Keratinocyte (primary cell): ENCODE measurements at regions not wholly inside any gene's neighbourhood (a gene's known extent, or its start where the extent isn't known, plus 50 kb on each side); places are given as distances from the start of the nearest gene placed in this dataset.

Source experiments
- DNase-seq: peaks from one replicate; pipeline ENCODE4 v3.0.0-alpha.2; 2011; ENCODE audit warnings: low read depth, missing footprints, low spot score
- FAIRE-seq: peaks from 2 replicates; lab custom pipeline; 2011; peaks lifted over from hg19 to GRCh38; lab: Jason Lieb, UNC
- H2AFZ ChIP-seq: 2 replicates; pipeline ENCODE4 v1.6.0; 2012; ENCODE audit warnings: low read length, control low read depth, inconsistent platforms; ENCODE audit not compliant: control insufficient read depth
- H3K27ac ChIP-seq: 2 replicates; pipeline ENCODE4 v1.5.1; 2011; ENCODE audit warnings: low read length; ENCODE audit not compliant: control insufficient read depth, insufficient read depth
- H3K27me3 ChIP-seq: 3 replicates; pipeline ENCODE4 v1.6.0; 2011; ENCODE audit warnings: low read length; ENCODE audit not compliant: control insufficient read depth, insufficient read depth; ENCODE audit errors: extremely low read depth
- H3K36me3 ChIP-seq, 2 experiments: 2 replicates in 1 of 2; 3 replicates in 1 of 2; pipeline ENCODE4 v1.5.1; 2011; ENCODE audit warnings: low read length in 2 of 2, mild to moderate bottlenecking in 1 of 2; ENCODE audit not compliant: control insufficient read depth in 2 of 2, insufficient read depth in 2 of 2; ENCODE audit errors: extremely low read depth in 1 of 2
- H3K4me1 ChIP-seq: 3 replicates; pipeline ENCODE4 v1.5.1; 2011; ENCODE audit warnings: low read length; ENCODE audit not compliant: control insufficient read depth, insufficient read depth; ENCODE audit errors: extremely low read depth
- H3K4me2 ChIP-seq: 3 replicates; pipeline ENCODE4 v1.6.0; 2011; ENCODE audit warnings: low read depth, low read length; ENCODE audit not compliant: control insufficient read depth, insufficient read depth; ENCODE audit errors: extremely low read depth
- H3K4me3 ChIP-seq, 3 experiments: fragments of 200-600 bp in 1 of 3; sonication (generic) in 1 of 3; 2 replicates in 2 of 3; 3 replicates in 1 of 3; pipeline ENCODE4 v1.5.1; 2011 to 2016; ENCODE audit warnings: low read length in 3 of 3, mild to moderate bottlenecking in 3 of 3, control low read depth in 2 of 3, inconsistent platforms in 1 of 3, low read depth in 1 of 3, mixed read lengths in 1 of 3, mixed run types in 1 of 3, moderate library complexity in 1 of 3; ENCODE audit not compliant: control insufficient read depth in 2 of 3, insufficient read depth in 2 of 3; ENCODE audit errors: extremely low read depth in 1 of 3
- H3K79me2 ChIP-seq: 2 replicates; pipeline ENCODE4 v1.6.0; 2012; ENCODE audit warnings: low read length; ENCODE audit not compliant: control insufficient read depth, insufficient read depth
- H3K9ac ChIP-seq: 3 replicates; pipeline ENCODE4 v1.6.0; 2011; ENCODE audit warnings: low read length; ENCODE audit not compliant: control insufficient read depth, insufficient read depth; ENCODE audit errors: extremely low read depth
- H3K9me1 ChIP-seq: 3 replicates; pipeline ENCODE4 v1.6.0; 2011; ENCODE audit warnings: low read length; ENCODE audit not compliant: control insufficient read depth, insufficient read depth; ENCODE audit errors: extremely low read depth
- H3K9me3 ChIP-seq: 2 replicates; pipeline ENCODE4 v1.5.1; 2012; ENCODE audit warnings: low read depth, low read length; ENCODE audit not compliant: control insufficient read depth
- H4K20me1 ChIP-seq: 3 replicates; pipeline ENCODE4 v1.6.0; 2011; ENCODE audit warnings: low read length; ENCODE audit not compliant: control insufficient read depth, insufficient read depth; ENCODE audit errors: extremely low read depth
- CTCF ChIP-seq, 3 experiments: IDR thresholded peaks in 1 of 3; conservative IDR thresholded peaks in 1 of 3; optimal IDR thresholded peaks in 1 of 3; 2 replicates in 2 of 3; 3 replicates in 1 of 3; pipeline versions ENCODE3 to v1.5.1; 2011; ENCODE audit warnings: low read length in 3 of 3, mild to moderate bottlenecking in 3 of 3, moderate library complexity in 2 of 3, control low read depth in 1 of 3, inconsistent platforms in 1 of 3; ENCODE audit not compliant: insufficient read depth in 2 of 3; ENCODE audit errors: extremely low read depth in 1 of 3
- EZH2 ChIP-seq: IDR thresholded peaks from one replicate; pipeline ENCODE4 v1.6.1; 2012; ENCODE audit warnings: inconsistent platforms, mild to moderate bottlenecking, low read length, moderate library complexity
- dilution Hi-C: fragments of 300-500 bp; cut with MboI; formaldehyde crosslinking; loops from one replicate; pipeline ENCODE4 v1.7.0; 2020; ENCODE audit warnings: low sequenced_read_pairs; ENCODE audit not compliant: extremely low pct_ligation_motif_present

- Histone ChIP-seq H3K36me3 (peaks cover 3 to 5% of the 10 kb centered on the region in 2 experiments), H2AFZ (no peak overlapping the region), H3K4me3 (no peak overlapping the region), H3K9me3 (no peaks in the 10 kb centered on the region), H3K27ac (no peak overlapping the region), H3K4me2 (no peak overlapping the region), H3K9ac (no peak overlapping the region), H3K4me1 (peaks cover 12% of the 10 kb centered on the region), H3K79me2 (no peaks in the 10 kb centered on the region), H3K9me1 (no peaks in the 10 kb centered on the region), H3K27me3 (no peaks in the 10 kb centered on the region), H4K20me1 (no peaks in the 10 kb centered on the region)
- dilution Hi-C loops, result no loop called here
- DNase-seq (no peak), FAIRE-seq (no peak)
- TF ChIP-seq CTCF (optimal IDR thresholded peaks at IDR 0.05 in 1 of 3, IDR thresholded peaks at IDR 0.05 in 1 of 3, conservative IDR thresholded peaks at IDR 0.05 in 1 of 3; ENCODE audit: extremely low read depth in 1 of 3, insufficient read depth in 2 of 3, low read length in 3 of 3), result no peak
Measured at GRCh38 chr4:20622701-20623100, 77.6 kb upstream of the PACRGL start.

DNA sequence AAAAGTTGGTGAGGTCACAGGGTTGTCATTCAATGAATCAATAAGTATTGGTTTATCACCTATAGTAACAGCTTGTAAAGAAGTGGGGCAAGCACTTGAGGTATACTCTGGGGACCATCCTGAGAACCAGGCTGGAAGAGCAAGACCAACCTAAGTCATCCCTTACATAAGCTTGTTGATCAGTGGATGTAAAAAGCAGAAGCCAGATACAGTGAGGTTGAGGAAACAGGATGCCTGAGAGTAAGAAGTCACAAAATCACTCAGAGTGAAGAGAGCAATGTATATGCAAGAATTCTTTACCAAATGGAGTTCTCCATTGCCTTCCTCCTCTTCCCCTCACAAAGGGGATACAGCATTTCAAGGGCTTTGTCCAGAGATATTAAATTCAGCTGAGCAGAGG is 76.3 kb upstream of the PACRGL start:
- TF ChIP-seq EZH2 (no peak), CTCF (optimal IDR thresholded peaks at IDR 0.05 in 1 of 3, IDR thresholded peaks at IDR 0.05 in 1 of 3, conservative IDR thresholded peaks at IDR 0.05 in 1 of 3; ENCODE audit: extremely low read depth in 1 of 3, insufficient read depth in 2 of 3, low read length in 3 of 3) (no peak)
- dilution Hi-C loops, result no loop called here
- Histone ChIP-seq H3K9me3 (no peaks in the 10 kb centered on the region), H3K9me1 (no peaks in the 10 kb centered on the region), H3K27ac (no peak overlapping the region), H3K79me2 (no peaks in the 10 kb centered on the region), H3K9ac (no peak overlapping the region), H2AFZ (no peak overlapping the region), H3K27me3 (no peaks in the 10 kb centered on the region), H3K36me3 (peaks cover 2 to 3% of the 10 kb centered on the region in 2 experiments), H4K20me1 (no peaks in the 10 kb centered on the region), H3K4me2 (no peak overlapping the region), H3K4me1 (peaks cover 12% of the 10 kb centered on the region), H3K4me3 (no peak overlapping the region)
- FAIRE-seq (no peak), DNase-seq (no peak)
